Esophagus muscularis mucosa (tissue), 3 donors: ENCODE measurements at regions not wholly inside any gene's neighbourhood (a gene's known extent, or its start where the extent isn't known, plus 50 kb on each side); places are given as distances from the start of the nearest gene placed in this dataset.

Source experiments
- CTCF ChIP-seq, 3 experiments: fragments of 200-600 bp in 2 of 3; fragments of 450-650 bp in 1 of 3; sonication (generic) in 2 of 3; IDR thresholded peaks; one replicate each; pipeline ENCODE4 v1.5.1; 2017 to 2019; ENCODE audit warnings: antibody characterized with exemption in 3 of 3, mild to moderate bottlenecking in 2 of 3, moderate library complexity in 1 of 3
- POLR2AphosphoS5 ChIP-seq, 2 donors: sonication (generic); formaldehyde crosslinking; IDR thresholded peaks; one replicate each; pipeline ENCODE4 v1.6.1; 2017; ENCODE audit warnings: antibody characterized with exemption in 2 of 2

GRCh38 chr20:58573257-58573656 lies 58.1 kb upstream of the APCDD1L start:
- TF ChIP-seq CTCF (IDR thresholded peaks at IDR 0.05) (no peak), POLR2AphosphoS5 (IDR thresholded peaks at IDR 0.05) (no peak)
